ENCODE measurements at regions not wholly inside any gene's neighbourhood (a gene's known extent, or its start where the extent isn't known, plus 50 kb on each side); places are given as distances from the start of the nearest gene placed in this dataset.

- WGBS, 5 donors: 80 to 88% (median 85%) methylated on average over 1 of the region's 1 CpG
- intact Hi-C loops (cut with DNase I; ENCODE audit: low total_unique reads): no loop called here
- Histone ChIP-seq H3K9me3 (no peaks in the 10 kb centered on the region), H3K27me3 (no peaks in the 10 kb centered on the region), H3K4me1 (no peaks in the 10 kb centered on the region), H3K27ac (no peak overlapping the region), H3K4me3 (no peak overlapping the region), H3K36me3 (no peaks in the 10 kb centered on the region)
- no peak for TF ChIP-seq CTCF (IDR thresholded peaks at IDR 0.05)
- TF ChIP-seq POLR2A (IDR thresholded peaks at IDR 0.05): no peak
- TF ChIP-seq EP300 (IDR thresholded peaks at IDR 0.05): no peak
- TF ChIP-seq POLR2AphosphoS5 (IDR thresholded peaks at IDR 0.05): no peak
- no peak for DNase-seq
These were observed 632.3 kb downstream of the TFAP2B start for GRCh38 chr6:51450958-51451357.

- H3K4me1 ChIP-seq: no peaks in the 10 kb centered on the region
- no peaks in the 10 kb centered on the region for H3K36me3 ChIP-seq
- DNase-seq: no peak
- H3K4me3 ChIP-seq: no peak overlapping the region
- no peaks in the 10 kb centered on the region for H3K27me3 ChIP-seq
- H3K9me3 ChIP-seq: no peaks in the 10 kb centered on the region
- H3K27ac ChIP-seq: no peak overlapping the region
- intact Hi-C loops (cut with DNase I; ENCODE audit: low total_unique reads): no loop called here
- TF ChIP-seq POLR2A (IDR thresholded peaks at IDR 0.05) (no peak), EP300 (IDR thresholded peaks at IDR 0.05) (no peak), CTCF (IDR thresholded peaks at IDR 0.05) (no peak), POLR2AphosphoS5 (IDR thresholded peaks at IDR 0.05) (no peak)
These were observed 631.1 kb downstream of the PKHD1 start for GRCh38 chr6:51456282-51456681.

- no peak overlapping the region for H3K4me3 ChIP-seq
- no peak for DNase-seq
- WGBS, 5 donors: 24 to 36% (median 28%) methylated on average over 2 of the region's 2 CpGs
- TF ChIP-seq POLR2A (IDR thresholded peaks at IDR 0.05) (no peak), POLR2AphosphoS5 (IDR thresholded peaks at IDR 0.05) (no peak), CTCF (IDR thresholded peaks at IDR 0.05) (no peak), EP300 (IDR thresholded peaks at IDR 0.05) (no peak)
- no peak overlapping the region for H3K27ac ChIP-seq
- H3K4me1 ChIP-seq: no peaks in the 10 kb centered on the region
- no peaks in the 10 kb centered on the region for H3K36me3 ChIP-seq
- H3K27me3 ChIP-seq: no peaks in the 10 kb centered on the region
- intact Hi-C loops (cut with DNase I; ENCODE audit: low total_unique reads): no loop called here
- H3K9me3 ChIP-seq: no peaks in the 10 kb centered on the region
These were observed 627.5 kb downstream of the PKHD1 start for GRCh38 chr6:51459958-51460357.

- H3K36me3 ChIP-seq: no peaks in the 10 kb centered on the region
- no peak overlapping the region for H3K27ac ChIP-seq
- no peaks in the 10 kb centered on the region for H3K9me3 ChIP-seq
- no peaks in the 10 kb centered on the region for H3K27me3 ChIP-seq
- no peak for DNase-seq
- intact Hi-C loops (cut with DNase I; ENCODE audit: low total_unique reads): no loop called here
- TF ChIP-seq EP300 (IDR thresholded peaks at IDR 0.05) (no peak), POLR2A (IDR thresholded peaks at IDR 0.05) (no peak), CTCF (IDR thresholded peaks at IDR 0.05) (no peak), POLR2AphosphoS5 (IDR thresholded peaks at IDR 0.05) (no peak)
- no peaks in the 10 kb centered on the region for H3K4me1 ChIP-seq
- H3K4me3 ChIP-seq: no peak overlapping the region
These were observed 624.5 kb downstream of the PKHD1 start for GRCh38 chr6:51462896-51463295.

GRCh38 chr6:51463321-51463720, 624.1 kb downstream of the PKHD1 start:
- Histone ChIP-seq H3K9me3 (no peaks in the 10 kb centered on the region), H3K4me3 (no peak overlapping the region), H3K36me3 (no peaks in the 10 kb centered on the region), H3K27me3 (no peaks in the 10 kb centered on the region), H3K4me1 (no peaks in the 10 kb centered on the region), H3K27ac (no peak overlapping the region)
- DNase-seq: no peak
- intact Hi-C loops (cut with DNase I; ENCODE audit: low total_unique reads): no loop called here
- WGBS, 5 donors: 82 to 95% (median 86%) methylated on average over 2 of the region's 2 CpGs
- TF ChIP-seq EP300 (IDR thresholded peaks at IDR 0.05) (no peak), CTCF (IDR thresholded peaks at IDR 0.05) (no peak), POLR2AphosphoS5 (IDR thresholded peaks at IDR 0.05) (no peak), POLR2A (IDR thresholded peaks at IDR 0.05) (no peak)

Data from stomach (tissue), 8 donors.